ENCODE measurements at regions not wholly inside any gene's neighbourhood (a gene's known extent, or its start where the extent isn't known, plus 50 kb on each side); places are given as distances from the start of the nearest gene placed in this dataset.
A peak's percentile ranks its signal among the peaks of the same experiment; 100 is the strongest.

DNA sequence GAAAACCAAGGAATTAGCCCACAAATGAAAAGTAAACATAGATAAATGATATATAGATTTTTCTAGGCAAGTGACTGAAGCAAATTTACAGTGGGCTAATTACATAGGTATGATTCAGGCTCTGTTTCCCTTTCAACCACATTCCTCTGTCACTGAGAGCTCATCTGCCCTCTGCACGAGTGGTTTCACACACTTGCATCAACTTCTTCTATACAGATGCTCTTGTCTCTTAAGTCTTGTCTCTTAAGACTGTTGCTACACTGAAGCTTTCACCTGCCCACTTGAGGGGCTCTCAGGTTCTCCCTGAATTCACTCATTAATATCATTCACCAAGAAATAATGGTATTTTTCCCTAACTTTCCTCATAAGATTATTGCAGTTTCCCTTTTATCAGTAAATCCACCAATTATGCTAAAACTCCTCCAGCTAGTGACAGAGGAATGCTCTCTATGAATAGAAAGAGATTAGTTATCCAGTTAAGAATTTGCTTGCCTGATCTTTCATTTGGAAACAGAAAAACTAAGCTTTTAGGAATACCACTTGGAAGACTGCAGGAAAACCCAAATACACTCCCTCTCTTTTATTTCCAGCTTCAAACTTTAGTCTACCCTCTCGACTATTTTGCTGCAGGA is 95.7 kb downstream of the ELAPOR2 start (continued):
- TF ChIP-seq, protein P1, sequence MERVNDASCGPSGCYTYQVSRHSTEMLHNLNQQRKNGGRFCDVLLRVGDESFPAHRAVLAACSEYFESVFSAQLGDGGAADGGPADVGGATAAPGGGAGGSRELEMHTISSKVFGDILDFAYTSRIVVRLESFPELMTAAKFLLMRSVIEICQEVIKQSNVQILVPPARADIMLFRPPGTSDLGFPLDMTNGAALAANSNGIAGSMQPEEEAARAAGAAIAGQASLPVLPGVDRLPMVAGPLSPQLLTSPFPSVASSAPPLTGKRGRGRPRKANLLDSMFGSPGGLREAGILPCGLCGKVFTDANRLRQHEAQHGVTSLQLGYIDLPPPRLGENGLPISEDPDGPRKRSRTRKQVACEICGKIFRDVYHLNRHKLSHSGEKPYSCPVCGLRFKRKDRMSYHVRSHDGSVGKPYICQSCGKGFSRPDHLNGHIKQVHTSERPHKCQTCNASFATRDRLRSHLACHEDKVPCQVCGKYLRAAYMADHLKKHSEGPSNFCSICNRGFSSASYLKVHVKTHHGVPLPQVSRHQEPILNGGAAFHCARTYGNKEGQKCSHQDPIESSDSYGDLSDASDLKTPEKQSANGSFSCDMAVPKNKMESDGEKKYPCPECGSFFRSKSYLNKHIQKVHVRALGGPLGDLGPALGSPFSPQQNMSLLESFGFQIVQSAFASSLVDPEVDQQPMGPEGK (CRISPR knock-in tag; IDR thresholded peaks at IDR 0.05; ENCODE audit: borderline replicate concordance), result no peak
- TF ChIP-seq, protein P2, sequence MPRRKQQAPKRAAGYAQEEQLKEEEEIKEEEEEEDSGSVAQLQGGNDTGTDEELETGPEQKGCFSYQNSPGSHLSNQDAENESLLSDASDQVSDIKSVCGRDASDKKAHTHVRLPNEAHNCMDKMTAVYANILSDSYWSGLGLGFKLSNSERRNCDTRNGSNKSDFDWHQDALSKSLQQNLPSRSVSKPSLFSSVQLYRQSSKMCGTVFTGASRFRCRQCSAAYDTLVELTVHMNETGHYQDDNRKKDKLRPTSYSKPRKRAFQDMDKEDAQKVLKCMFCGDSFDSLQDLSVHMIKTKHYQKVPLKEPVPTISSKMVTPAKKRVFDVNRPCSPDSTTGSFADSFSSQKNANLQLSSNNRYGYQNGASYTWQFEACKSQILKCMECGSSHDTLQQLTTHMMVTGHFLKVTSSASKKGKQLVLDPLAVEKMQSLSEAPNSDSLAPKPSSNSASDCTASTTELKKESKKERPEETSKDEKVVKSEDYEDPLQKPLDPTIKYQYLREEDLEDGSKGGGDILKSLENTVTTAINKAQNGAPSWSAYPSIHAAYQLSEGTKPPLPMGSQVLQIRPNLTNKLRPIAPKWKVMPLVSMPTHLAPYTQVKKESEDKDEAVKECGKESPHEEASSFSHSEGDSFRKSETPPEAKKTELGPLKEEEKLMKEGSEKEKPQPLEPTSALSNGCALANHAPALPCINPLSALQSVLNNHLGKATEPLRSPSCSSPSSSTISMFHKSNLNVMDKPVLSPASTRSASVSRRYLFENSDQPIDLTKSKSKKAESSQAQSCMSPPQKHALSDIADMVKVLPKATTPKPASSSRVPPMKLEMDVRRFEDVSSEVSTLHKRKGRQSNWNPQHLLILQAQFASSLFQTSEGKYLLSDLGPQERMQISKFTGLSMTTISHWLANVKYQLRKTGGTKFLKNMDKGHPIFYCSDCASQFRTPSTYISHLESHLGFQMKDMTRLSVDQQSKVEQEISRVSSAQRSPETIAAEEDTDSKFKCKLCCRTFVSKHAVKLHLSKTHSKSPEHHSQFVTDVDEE (CRISPR knock-in tag; IDR thresholded peaks at IDR 0.05), result no peak
- no peak for TF ChIP-seq PPARA (CRISPR knock-in tag; IDR thresholded peaks at IDR 0.05; ENCODE audit: borderline replicate concordance)

DNA sequence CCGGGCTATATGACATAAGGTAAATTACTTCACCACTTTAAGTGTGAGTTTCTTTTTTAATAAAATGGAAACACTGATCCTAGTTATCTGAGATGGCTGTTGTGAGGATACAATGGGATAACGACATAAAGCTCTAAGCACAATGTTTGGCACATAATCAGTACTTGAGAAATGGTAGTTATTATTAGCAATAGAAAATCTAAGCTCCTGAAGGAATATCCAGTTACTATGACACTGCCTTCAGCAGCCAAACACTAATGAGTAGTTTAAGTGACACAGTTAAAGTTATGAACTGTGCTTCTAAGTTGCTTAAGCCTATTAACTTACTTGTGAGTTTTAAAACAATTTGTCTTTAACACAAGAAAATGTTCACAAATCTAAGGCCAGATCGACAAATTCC is 96.8 kb downstream of the ELAPOR2 start:
- ATAC-seq, result no peak
- no peak for TF ChIP-seq RARB (CRISPR knock-in tag; IDR thresholded peaks at IDR 0.05)
- TF ChIP-seq GLIS3 (CRISPR knock-in tag; IDR thresholded peaks at IDR 0.05), result no peak
- no peak for TF ChIP-seq ZNF8 (CRISPR knock-in tag; IDR thresholded peaks at IDR 0.05)
- no peak for TF ChIP-seq SNAI2 (CRISPR knock-in tag; IDR thresholded peaks at IDR 0.05)
- TF ChIP-seq, protein P1 (CRISPR knock-in tag; IDR thresholded peaks at IDR 0.05; ENCODE audit: borderline replicate concordance), result no peak
- TF ChIP-seq BACH2 (CRISPR knock-in tag; IDR thresholded peaks at IDR 0.05; ENCODE audit: borderline replicate concordance), result no peak
- no peak for TF ChIP-seq CSDC2 (CRISPR knock-in tag; IDR thresholded peaks at IDR 0.05)
- TF ChIP-seq, protein P3, sequence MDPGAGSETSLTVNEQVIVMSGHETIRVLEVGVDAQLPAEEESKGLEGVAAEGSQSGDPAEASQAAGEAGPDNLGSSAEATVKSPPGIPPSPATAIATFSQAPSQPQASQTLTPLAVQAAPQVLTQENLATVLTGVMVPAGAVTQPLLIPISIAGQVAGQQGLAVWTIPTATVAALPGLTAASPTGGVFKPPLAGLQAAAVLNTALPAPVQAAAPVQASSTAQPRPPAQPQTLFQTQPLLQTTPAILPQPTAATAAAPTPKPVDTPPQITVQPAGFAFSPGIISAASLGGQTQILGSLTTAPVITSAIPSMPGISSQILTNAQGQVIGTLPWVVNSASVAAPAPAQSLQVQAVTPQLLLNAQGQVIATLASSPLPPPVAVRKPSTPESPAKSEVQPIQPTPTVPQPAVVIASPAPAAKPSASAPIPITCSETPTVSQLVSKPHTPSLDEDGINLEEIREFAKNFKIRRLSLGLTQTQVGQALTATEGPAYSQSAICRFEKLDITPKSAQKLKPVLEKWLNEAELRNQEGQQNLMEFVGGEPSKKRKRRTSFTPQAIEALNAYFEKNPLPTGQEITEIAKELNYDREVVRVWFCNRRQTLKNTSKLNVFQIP (CRISPR knock-in tag; IDR thresholded peaks at IDR 0.05; ENCODE audit: borderline replicate concordance, low read depth), result no peak
- TF ChIP-seq TOX (CRISPR knock-in tag; IDR thresholded peaks at IDR 0.05; ENCODE audit: borderline replicate concordance), result no peak
- TF ChIP-seq, protein P4, sequence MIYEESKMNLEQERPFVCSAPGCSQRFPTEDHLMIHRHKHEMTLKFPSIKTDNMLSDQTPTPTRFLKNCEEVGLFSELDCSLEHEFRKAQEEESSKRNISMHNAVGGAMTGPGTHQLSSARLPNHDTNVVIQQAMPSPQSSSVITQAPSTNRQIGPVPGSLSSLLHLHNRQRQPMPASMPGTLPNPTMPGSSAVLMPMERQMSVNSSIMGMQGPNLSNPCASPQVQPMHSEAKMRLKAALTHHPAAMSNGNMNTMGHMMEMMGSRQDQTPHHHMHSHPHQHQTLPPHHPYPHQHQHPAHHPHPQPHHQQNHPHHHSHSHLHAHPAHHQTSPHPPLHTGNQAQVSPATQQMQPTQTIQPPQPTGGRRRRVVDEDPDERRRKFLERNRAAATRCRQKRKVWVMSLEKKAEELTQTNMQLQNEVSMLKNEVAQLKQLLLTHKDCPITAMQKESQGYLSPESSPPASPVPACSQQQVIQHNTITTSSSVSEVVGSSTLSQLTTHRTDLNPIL (CRISPR knock-in tag; IDR thresholded peaks at IDR 0.05; ENCODE audit: low read depth), result no peak
- TF ChIP-seq ZNF70 (CRISPR knock-in tag; IDR thresholded peaks at IDR 0.05), result no peak
- no peak for TF ChIP-seq OSR1 (CRISPR knock-in tag; IDR thresholded peaks at IDR 0.05)
- no peak for TF ChIP-seq TCF4 (CRISPR knock-in tag; IDR thresholded peaks at IDR 0.05; ENCODE audit: borderline replicate concordance)
- no peak for TF ChIP-seq PPARA (CRISPR knock-in tag; IDR thresholded peaks at IDR 0.05; ENCODE audit: borderline replicate concordance)
- no peak for TF ChIP-seq ESRRG (CRISPR knock-in tag; IDR thresholded peaks at IDR 0.05)
- no peak for TF ChIP-seq ZFP3 (CRISPR knock-in tag; IDR thresholded peaks at IDR 0.05)

DNA sequence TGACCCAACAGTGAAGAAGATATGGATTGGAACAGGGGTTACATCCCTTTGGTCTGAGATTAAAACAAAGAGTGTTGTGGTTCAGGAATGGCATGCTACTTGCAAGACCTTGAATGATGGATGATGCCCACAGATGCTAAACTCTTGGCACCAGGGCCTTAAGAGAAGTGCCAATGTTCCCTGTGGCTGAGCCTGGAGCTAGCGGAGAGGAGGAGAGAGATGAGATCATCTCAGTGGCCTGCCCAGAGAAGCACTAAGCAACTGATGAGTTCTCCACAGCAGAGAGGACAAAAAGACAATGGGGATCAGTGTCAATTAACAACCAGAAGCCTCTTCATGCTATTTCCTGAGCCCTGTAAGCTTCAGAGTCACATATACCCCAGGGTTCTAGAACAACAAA is 97.8 kb downstream of the ELAPOR2 start:
- peak; percentile 22; the same call in 2 of the 3 replicates for ATAC-seq
- TF ChIP-seq GLIS3 (CRISPR knock-in tag; IDR thresholded peaks at IDR 0.05), result no peak
- no peak for TF ChIP-seq BACH2 (CRISPR knock-in tag; IDR thresholded peaks at IDR 0.05; ENCODE audit: borderline replicate concordance)
- no peak for TF ChIP-seq ZFP30 (CRISPR knock-in tag; IDR thresholded peaks at IDR 0.05)
- no peak for TF ChIP-seq ZFP3 (CRISPR knock-in tag; IDR thresholded peaks at IDR 0.05)
- TF ChIP-seq, protein P1 (CRISPR knock-in tag; IDR thresholded peaks at IDR 0.05; ENCODE audit: borderline replicate concordance), result no peak
- TF ChIP-seq, protein P5, sequence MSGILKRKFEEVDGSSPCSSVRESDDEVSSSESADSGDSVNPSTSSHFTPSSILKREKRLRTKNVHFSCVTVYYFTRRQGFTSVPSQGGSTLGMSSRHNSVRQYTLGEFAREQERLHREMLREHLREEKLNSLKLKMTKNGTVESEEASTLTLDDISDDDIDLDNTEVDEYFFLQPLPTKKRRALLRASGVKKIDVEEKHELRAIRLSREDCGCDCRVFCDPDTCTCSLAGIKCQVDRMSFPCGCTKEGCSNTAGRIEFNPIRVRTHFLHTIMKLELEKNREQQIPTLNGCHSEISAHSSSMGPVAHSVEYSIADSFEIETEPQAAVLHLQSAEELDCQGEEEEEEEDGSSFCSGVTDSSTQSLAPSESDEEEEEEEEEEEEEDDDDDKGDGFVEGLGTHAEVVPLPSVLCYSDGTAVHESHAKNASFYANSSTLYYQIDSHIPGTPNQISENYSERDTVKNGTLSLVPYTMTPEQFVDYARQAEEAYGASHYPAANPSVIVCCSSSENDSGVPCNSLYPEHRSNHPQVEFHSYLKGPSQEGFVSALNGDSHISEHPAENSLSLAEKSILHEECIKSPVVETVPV (CRISPR knock-in tag; IDR thresholded peaks at IDR 0.05), result no peak
- no peak for TF ChIP-seq TCF4 (CRISPR knock-in tag; IDR thresholded peaks at IDR 0.05; ENCODE audit: borderline replicate concordance)
- no peak for TF ChIP-seq ISL1 (CRISPR knock-in tag; IDR thresholded peaks at IDR 0.05)
- TF ChIP-seq ZNF565 (CRISPR knock-in tag; conservative IDR thresholded peaks at IDR 0.05; ENCODE audit: low read depth), result no peak
- TF ChIP-seq, protein P3 (CRISPR knock-in tag; IDR thresholded peaks at IDR 0.05; ENCODE audit: borderline replicate concordance, low read depth), result no peak
- TF ChIP-seq ZNF70 (CRISPR knock-in tag; IDR thresholded peaks at IDR 0.05), result no peak
